ENCODE measurements at regions not wholly inside any gene's neighbourhood (a gene's known extent, or its start where the extent isn't known, plus 50 kb on each side); places are given as distances from the start of the nearest gene placed in this dataset.

DNA sequence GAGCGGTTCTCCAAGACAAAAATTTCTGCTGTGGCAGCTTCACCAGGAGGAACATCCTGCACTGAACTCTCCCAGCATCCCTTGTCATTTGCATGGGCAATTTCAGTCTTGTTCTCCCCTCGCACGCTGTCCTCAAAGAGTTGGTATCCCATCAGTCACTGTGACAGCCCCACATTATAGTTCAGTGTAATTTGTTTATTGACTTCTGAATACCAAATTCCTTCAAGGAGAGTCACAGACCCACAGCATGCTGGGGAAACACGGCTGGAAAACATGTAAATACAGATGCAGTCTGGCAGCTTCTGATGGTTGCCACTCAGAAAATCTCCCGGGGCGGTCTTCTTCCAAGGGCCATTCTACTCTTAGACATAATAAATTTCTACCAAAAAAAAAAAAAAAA, 151.0 kb upstream of the NEBL start:
- Histone ChIP-seq H3K4me1 (ENCODE audit: control insufficient read depth, insufficient read depth, low read length) (peaks cover 3% of the 10 kb centered on the region), H3K36me3 (ENCODE audit: control insufficient read depth, insufficient read depth, low read length) (no peaks in the 10 kb centered on the region), H3K4me3 (ENCODE audit: low read length) (no peak overlapping the region), H3K9me3 (ENCODE audit: control insufficient read depth, low read length) (peaks cover 10% of the 10 kb centered on the region), H3K27me3 (ENCODE audit: control insufficient read depth, insufficient read depth, low read length, poor library complexity, severe bottlenecking) (no peaks in the 10 kb centered on the region), H3K27ac (ENCODE audit: low read depth, low read length) (peak overlapping the region; percentile 66), H3K9ac (ENCODE audit: extremely low read depth, low read length, poor library complexity, severe bottlenecking) (no peak overlapping the region)
- TF ChIP-seq, protein P1, sequence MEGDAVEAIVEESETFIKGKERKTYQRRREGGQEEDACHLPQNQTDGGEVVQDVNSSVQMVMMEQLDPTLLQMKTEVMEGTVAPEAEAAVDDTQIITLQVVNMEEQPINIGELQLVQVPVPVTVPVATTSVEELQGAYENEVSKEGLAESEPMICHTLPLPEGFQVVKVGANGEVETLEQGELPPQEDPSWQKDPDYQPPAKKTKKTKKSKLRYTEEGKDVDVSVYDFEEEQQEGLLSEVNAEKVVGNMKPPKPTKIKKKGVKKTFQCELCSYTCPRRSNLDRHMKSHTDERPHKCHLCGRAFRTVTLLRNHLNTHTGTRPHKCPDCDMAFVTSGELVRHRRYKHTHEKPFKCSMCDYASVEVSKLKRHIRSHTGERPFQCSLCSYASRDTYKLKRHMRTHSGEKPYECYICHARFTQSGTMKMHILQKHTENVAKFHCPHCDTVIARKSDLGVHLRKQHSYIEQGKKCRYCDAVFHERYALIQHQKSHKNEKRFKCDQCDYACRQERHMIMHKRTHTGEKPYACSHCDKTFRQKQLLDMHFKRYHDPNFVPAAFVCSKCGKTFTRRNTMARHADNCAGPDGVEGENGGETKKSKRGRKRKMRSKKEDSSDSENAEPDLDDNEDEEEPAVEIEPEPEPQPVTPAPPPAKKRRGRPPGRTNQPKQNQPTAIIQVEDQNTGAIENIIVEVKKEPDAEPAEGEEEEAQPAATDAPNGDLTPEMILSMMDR (conservative IDR thresholded peaks at IDR 0.05), result no peak
- Mint-ChIP-seq H3K9me3 (peaks cover 11% of the 10 kb centered on the region), H3K36me3 (ENCODE audit: low read depth) (peaks cover 21% of the 10 kb centered on the region), H3K4me3 (no peak overlapping the region), H3K27ac (no peak overlapping the region), H3K4me1 (peaks cover 10% of the 10 kb centered on the region), H3K27me3 (ENCODE audit: insufficient read depth) (no peaks in the 10 kb centered on the region)
- 73 to 92% methylated on average over 3 to 6 of the region's 6 CpGs for WGBS, 2 experiments (ENCODE audit: insufficient coverage in 1 of 2, insufficient read length in 1 of 2)
- no peak for DNase-seq

DNA sequence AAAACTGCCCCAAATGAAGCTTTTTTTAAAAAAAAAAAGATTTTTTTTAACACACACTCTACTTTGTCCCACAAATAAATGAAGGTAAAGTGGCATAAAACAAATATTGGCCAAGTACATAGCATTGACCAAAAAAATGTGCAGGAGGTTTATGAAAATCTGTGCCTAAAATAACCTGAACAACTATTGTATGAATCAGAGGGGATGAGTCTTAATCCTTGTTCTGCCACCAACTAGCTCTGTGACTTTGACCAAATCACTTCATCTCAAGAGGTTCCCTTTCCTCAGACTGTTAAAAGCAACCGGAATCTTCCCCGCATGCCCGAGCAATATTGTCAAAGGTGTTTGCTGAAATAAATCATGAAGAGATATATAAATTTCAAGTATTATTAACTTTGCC, 150.4 kb upstream of the NEBL start:
- H3K9ac ChIP-seq (ENCODE audit: extremely low read depth, low read length, poor library complexity, severe bottlenecking), result no peak overlapping the region
- H3K4me3 ChIP-seq (ENCODE audit: low read length), result no peak overlapping the region
- TF ChIP-seq, protein P1 (conservative IDR thresholded peaks at IDR 0.05), result no peak
- no peaks in the 10 kb centered on the region for H3K36me3 ChIP-seq (ENCODE audit: control insufficient read depth, insufficient read depth, low read length)
- Mint-ChIP-seq H3K27ac (no peak overlapping the region), H3K4me1 (peaks cover 16% of the 10 kb centered on the region), H3K27me3 (ENCODE audit: insufficient read depth) (no peaks in the 10 kb centered on the region), H3K4me3 (no peak overlapping the region), H3K36me3 (ENCODE audit: low read depth) (peaks cover 18% of the 10 kb centered on the region), H3K9me3 (peaks cover 11% of the 10 kb centered on the region)
- H3K4me1 ChIP-seq (ENCODE audit: control insufficient read depth, insufficient read depth, low read length), result peaks cover 8% of the 10 kb centered on the region
- no peaks in the 10 kb centered on the region for H3K27me3 ChIP-seq (ENCODE audit: control insufficient read depth, insufficient read depth, low read length, poor library complexity, severe bottlenecking)
- H3K9me3 ChIP-seq (ENCODE audit: control insufficient read depth, low read length), result peaks cover 10% of the 10 kb centered on the region
- H3K27ac ChIP-seq (ENCODE audit: low read depth, low read length), result peak overlapping the region; percentile 66
- DNase-seq, result no peak
- WGBS, 2 experiments (ENCODE audit: insufficient coverage in 1 of 2, insufficient read length in 1 of 2), result 88% methylated on average over 3 of the region's 3 CpGs; no CpG with 5 or more reads in 1 of the 2 experiments

DNA sequence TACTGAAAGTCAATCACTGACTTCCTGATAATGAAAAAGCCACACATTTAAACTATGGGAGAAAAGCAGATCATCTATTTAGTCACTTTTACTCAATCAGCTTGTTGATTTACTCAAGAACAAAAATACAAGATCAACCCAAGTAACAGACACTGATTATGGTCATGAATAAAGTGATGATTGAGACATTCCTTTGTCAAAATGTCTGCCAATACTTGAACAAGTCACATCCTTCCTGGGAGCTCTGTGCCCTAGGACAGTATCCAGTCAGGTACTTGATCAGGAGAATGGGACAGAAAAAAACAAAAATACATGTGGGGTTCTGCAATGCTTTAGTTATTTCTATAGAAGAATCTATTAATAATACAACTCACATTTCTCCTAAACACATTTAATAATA, 150.0 kb upstream of the NEBL start:
- peaks cover 10% of the 10 kb centered on the region for H3K4me1 ChIP-seq (ENCODE audit: control insufficient read depth, insufficient read depth, low read length)
- TF ChIP-seq, protein P1 (conservative IDR thresholded peaks at IDR 0.05), result no peak

More for the DNA sequence above, 150.0 kb upstream of the NEBL start:
- Histone ChIP-seq H3K9me3 (ENCODE audit: control insufficient read depth, low read length) (peaks cover 10% of the 10 kb centered on the region), H3K4me3 (ENCODE audit: low read length) (no peak overlapping the region), H3K36me3 (ENCODE audit: control insufficient read depth, insufficient read depth, low read length) (no peaks in the 10 kb centered on the region), H3K27ac (ENCODE audit: low read depth, low read length) (no peak overlapping the region), H3K27me3 (ENCODE audit: control insufficient read depth, insufficient read depth, low read length, poor library complexity, severe bottlenecking) (no peaks in the 10 kb centered on the region), H3K9ac (ENCODE audit: extremely low read depth, low read length, poor library complexity, severe bottlenecking) (no peak overlapping the region)
- Mint-ChIP-seq H3K36me3 (ENCODE audit: low read depth) (peaks cover 15% of the 10 kb centered on the region), H3K9me3 (peaks cover 11% of the 10 kb centered on the region), H3K4me1 (peaks cover 18% of the 10 kb centered on the region), H3K27ac (no peak overlapping the region), H3K4me3 (no peak overlapping the region), H3K27me3 (ENCODE audit: insufficient read depth) (no peaks in the 10 kb centered on the region)
- DNase-seq, result no peak

Data from endodermal cell (in vitro differentiated cells).